ENCODE measurements at regions not wholly inside any gene's neighbourhood (a gene's known extent, or its start where the extent isn't known, plus 50 kb on each side); places are given as distances from the start of the nearest gene placed in this dataset.

DNA sequence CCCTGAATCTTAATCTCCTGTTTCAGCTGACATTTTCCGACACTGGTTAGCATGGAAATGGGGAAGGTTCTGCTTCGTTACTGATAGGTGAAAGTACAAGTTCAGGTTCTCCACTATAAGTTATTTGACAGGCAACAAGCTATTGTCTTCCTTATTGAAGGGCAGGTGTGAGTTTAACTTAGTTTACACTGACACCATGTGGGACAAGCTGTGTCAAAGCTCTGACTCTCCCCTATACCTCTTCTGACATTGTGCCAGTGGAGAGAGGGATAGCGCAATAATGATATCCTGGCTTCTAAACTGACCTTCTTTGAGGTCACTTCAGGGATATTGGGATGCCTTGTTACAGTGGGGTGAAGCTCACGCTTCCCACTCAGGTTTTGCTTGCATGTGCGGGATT, 587.0 kb upstream of the SLITRK5 start:
- intact Hi-C loops (cut with DNase I): no loop called here
- H3K27ac ChIP-seq: no peak overlapping the region
- no peaks in the 10 kb centered on the region for H3K4me1 ChIP-seq (ENCODE audit: insufficient read depth)
- H3K9me3 ChIP-seq: no peaks in the 10 kb centered on the region
- TF ChIP-seq POLR2A (IDR thresholded peaks at IDR 0.05): no peak
- TF ChIP-seq CTCF (IDR thresholded peaks at IDR 0.05): no peak
- no peak for TF ChIP-seq EP300 (IDR thresholded peaks at IDR 0.05)
- no peak for DNase-seq
- H3K27me3 ChIP-seq: no peaks in the 10 kb centered on the region
- WGBS, 3 donors: 87 to 89% (median 88%) methylated on average over 5 of the region's 5 CpGs
- no peaks in the 10 kb centered on the region for H3K36me3 ChIP-seq
- no peak overlapping the region for H3K4me3 ChIP-seq

- Histone ChIP-seq H3K36me3 (no peaks in the 10 kb centered on the region), H3K9me3 (no peaks in the 10 kb centered on the region), H3K27me3 (peaks cover 2% of the 10 kb centered on the region), H3K4me1 (ENCODE audit: insufficient read depth) (no peaks in the 10 kb centered on the region), H3K4me3 (no peak overlapping the region), H3K27ac (no peak overlapping the region)
- TF ChIP-seq POLR2A (IDR thresholded peaks at IDR 0.05) (no peak), EP300 (IDR thresholded peaks at IDR 0.05) (no peak), CTCF (IDR thresholded peaks at IDR 0.05) (no peak)
- no peak for DNase-seq
- 61 to 67% (median 62%) methylated on average over 2 of the region's 2 CpGs for WGBS, 3 donors
- intact Hi-C loops (cut with DNase I): no loop called here
These were observed 583.4 kb upstream of the SLITRK5 start for GRCh38 chr13:87087741-87088140.

- Histone ChIP-seq H3K36me3 (no peaks in the 10 kb centered on the region), H3K9me3 (no peaks in the 10 kb centered on the region), H3K4me1 (ENCODE audit: insufficient read depth) (no peaks in the 10 kb centered on the region), H3K27me3 (peaks cover 2% of the 10 kb centered on the region), H3K27ac (no peak overlapping the region), H3K4me3 (no peak overlapping the region)
- no peak for TF ChIP-seq EP300 (IDR thresholded peaks at IDR 0.05)
- no peak for TF ChIP-seq POLR2A (IDR thresholded peaks at IDR 0.05)
- TF ChIP-seq CTCF (IDR thresholded peaks at IDR 0.05): no peak
- intact Hi-C loops (cut with DNase I): no loop called here
- 86 to 92% (median 91%) methylated on average over 4 of the region's 4 CpGs for WGBS, 3 donors
- DNase-seq: no peak
These were observed 581.8 kb upstream of the SLITRK5 start for GRCh38 chr13:87089391-87089790.

DNA sequence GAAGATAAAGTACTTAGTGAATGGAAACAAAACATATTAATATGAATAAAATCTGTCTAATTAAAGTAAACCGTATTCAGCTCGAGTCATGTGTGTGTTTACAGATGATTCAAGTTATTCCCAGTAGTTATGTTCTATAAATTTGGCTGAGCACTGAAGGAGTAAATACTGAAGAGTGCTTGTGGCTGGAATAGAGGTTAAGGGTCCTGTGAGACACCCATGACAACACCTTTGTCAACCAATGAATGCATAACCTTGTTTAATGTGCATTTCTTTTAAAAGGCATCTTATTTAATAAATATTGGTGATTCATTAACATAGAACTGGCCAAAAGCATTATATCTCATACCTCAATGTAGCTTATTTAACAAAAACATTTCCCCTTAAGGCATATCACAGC, 577.8 kb upstream of the SLITRK5 start:
- 41 to 66% (median 52%) methylated on average over 2 of the region's 2 CpGs for WGBS, 3 donors
- TF ChIP-seq CTCF (IDR thresholded peaks at IDR 0.05): no peak
- TF ChIP-seq EP300 (IDR thresholded peaks at IDR 0.05): no peak
- no peak for TF ChIP-seq POLR2A (IDR thresholded peaks at IDR 0.05)
- Histone ChIP-seq H3K4me3 (no peak overlapping the region), H3K27me3 (peaks cover 2% of the 10 kb centered on the region), H3K36me3 (no peaks in the 10 kb centered on the region), H3K27ac (no peak overlapping the region), H3K9me3 (no peaks in the 10 kb centered on the region), H3K4me1 (ENCODE audit: insufficient read depth) (no peaks in the 10 kb centered on the region)
- intact Hi-C loops (cut with DNase I): no loop called here
- DNase-seq: no peak

DNA sequence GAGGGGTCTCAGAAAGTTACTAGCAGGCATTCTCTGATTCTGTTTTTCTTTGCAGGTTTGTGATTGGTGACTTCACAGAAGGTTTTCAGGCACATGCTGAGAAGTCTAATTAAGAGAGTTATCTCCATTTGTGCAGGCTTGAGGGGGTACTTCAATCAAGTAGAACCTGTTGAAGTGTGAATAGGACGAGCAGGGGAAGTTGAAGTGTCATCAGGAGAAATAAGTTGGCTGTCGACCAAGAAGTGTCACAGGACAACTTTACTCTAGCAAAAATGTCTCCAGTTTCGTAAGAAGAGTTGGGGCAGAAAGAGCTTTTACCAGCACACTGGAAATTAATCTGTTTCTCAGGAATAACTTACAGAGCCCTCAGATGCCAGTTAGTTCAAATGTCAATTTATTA, 576.5 kb upstream of the SLITRK5 start:
- Histone ChIP-seq H3K4me3 (no peak overlapping the region), H3K9me3 (no peaks in the 10 kb centered on the region), H3K4me1 (ENCODE audit: insufficient read depth) (no peaks in the 10 kb centered on the region), H3K36me3 (no peaks in the 10 kb centered on the region), H3K27me3 (peaks cover 2% of the 10 kb centered on the region), H3K27ac (no peak overlapping the region)
- WGBS, 3 donors: 25 to 42% (median 33%) methylated on average over 3 of the region's 3 CpGs
- DNase-seq: no peak
- TF ChIP-seq POLR2A (IDR thresholded peaks at IDR 0.05) (no peak), CTCF (IDR thresholded peaks at IDR 0.05) (no peak), EP300 (IDR thresholded peaks at IDR 0.05) (no peak)
- intact Hi-C loops (cut with DNase I): no loop called here

Measured in ovary (tissue), 7 donors.